GM19467 (cell line): ENCODE measurements at regions not wholly inside any gene's neighbourhood (a gene's known extent, or its start where the extent isn't known, plus 50 kb on each side); places are given as distances from the start of the nearest gene placed in this dataset.
"Not testable (repeated sequence)": the region's sequence is repeated elsewhere in the genome, so short reads cannot be mapped to it uniquely, and the experiment has no call there.

Experiments used
- ATAC-seq: cut with Tn5 transposase; IDR thresholded peaks from one replicate; pipeline ENCODE4 v1.9.1; 2021; ENCODE audit warnings: mild to moderate bottlenecking, moderate library complexity; ENCODE audit not compliant: unreplicated experiment

DNA sequence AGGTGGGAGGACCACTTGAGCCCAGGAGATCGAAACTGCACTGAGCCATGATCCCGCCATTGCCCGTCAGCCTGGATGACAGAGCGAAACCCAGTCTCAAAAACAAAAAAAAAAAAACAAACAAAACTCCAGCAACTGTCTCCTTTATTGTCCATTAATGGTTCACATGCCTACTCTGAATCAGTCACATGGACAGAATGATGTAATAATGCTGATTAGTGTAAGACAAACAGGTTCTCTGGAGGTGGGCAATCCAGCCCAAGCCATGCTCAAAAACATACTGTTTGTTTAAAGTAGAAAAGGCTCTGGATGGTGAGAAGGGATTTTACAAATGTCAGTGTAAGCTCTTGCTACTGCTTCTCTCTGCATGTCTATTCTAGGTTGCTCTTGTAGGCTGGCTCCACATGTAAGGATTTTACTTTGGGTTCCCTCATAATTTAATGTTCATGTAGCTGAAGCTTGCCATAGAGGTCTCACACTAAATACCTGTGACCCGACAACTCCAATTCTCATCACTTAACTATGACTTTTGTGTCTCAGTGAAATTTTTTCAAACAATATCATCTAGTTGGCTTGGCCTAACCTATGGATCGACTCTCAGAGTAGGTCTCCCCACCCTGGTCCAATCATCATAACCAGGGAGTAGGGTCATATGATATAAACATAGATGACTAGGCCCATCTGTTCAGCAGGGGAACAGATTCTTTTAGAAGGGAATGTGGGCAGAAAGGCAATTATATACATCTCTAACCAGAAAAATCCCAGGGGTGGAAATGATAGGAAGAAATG lies 83.9 kb upstream of the SLC39A10 start:
- ATAC-seq = no peak

DNA sequence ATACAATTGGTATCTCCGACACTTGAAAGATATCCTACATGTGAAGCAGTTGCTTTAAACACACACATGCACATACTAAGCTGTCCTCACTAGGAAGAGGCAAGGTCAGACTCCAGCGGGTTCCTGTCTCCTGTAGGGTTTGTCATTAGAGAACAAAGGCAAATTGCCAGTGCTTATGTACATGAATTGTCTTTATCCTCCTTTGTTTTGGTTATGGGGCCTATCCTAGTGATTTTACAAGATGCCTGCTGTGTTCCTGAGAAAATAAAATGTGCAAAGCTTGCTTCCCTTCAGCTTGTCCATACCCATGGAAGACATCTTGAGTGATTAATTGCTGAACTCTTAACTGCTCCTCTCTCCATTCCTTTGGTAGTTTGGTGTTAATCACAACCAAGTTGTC lies 86.7 kb upstream of the SLC39A10 start:
- ATAC-seq = no peak

DNA sequence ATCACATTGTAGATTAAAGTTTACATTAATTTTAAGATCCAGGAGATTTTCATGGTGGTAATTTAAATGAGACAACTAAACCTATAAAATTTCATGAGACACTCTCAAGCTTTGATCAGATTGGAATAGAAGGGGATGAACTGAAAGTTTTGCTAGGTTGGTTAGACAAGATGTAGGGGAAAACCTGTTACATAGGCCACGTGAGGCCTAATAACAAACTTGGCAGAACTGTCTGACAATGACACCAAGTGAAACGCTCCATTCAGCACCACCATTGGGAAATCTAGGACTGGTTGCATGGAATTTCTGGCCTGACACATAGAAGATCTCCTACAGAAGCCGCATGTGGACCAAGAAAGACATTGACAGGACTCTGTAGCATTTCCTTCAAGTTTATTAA lies 87.8 kb upstream of the SLC39A10 start:
- no peak for ATAC-seq

DNA sequence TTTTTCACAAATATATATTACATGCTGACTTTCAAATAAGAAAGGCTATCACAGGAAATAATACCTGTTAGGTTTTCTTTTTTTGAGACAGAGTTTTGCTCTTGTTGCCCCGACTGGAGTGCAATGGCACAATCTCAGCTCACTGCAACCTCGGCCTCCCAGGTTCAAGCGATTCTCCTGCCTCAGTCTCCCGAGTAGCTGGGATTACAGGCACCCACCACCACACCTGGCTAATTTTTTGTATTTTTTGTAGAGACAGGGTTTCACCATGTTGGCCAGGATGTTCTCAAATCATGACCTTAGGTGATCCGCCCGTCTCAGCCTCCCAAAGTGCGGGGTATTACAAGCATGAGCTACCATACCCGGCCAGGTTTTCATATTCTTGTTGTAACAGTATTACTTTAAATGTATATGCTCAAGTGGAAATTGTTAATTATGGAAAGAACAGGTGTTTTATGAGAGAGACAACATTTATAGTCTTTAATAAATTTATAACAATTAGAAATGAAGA lies 92.3 kb upstream of the SLC39A10 start:
- not testable (repeated sequence) for ATAC-seq

DNA sequence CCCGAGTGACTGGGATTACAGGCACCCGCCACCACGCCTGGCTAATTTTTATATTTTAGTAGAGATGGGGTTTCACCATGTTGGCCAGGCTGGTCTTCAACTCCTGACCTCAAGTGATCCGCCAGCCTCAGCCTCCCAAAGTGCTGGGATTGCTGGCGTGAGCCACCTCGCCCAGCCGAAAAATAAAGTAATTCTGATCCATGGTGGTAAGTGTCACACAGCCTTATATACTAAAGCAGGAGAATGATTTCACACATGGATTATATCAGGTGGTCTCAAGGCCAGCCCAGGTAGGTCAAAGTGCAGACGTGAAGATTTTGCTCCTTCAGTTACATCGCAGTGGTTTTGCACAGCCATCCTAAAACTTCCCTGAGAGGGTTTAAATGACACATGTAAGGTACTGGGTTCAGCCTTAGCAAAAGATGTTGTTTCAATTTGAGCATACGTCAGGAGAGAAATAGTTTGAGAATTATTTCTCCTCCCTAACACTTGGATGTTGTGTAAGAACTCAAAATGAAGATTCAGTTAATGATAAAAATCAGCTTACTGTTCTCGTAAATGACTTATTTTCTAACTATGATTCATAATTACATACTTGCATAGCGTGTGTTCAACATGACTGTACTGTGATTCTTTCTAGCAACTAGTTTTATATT lies 93.0 kb upstream of the SLC39A10 start:
- ATAC-seq = no peak

DNA sequence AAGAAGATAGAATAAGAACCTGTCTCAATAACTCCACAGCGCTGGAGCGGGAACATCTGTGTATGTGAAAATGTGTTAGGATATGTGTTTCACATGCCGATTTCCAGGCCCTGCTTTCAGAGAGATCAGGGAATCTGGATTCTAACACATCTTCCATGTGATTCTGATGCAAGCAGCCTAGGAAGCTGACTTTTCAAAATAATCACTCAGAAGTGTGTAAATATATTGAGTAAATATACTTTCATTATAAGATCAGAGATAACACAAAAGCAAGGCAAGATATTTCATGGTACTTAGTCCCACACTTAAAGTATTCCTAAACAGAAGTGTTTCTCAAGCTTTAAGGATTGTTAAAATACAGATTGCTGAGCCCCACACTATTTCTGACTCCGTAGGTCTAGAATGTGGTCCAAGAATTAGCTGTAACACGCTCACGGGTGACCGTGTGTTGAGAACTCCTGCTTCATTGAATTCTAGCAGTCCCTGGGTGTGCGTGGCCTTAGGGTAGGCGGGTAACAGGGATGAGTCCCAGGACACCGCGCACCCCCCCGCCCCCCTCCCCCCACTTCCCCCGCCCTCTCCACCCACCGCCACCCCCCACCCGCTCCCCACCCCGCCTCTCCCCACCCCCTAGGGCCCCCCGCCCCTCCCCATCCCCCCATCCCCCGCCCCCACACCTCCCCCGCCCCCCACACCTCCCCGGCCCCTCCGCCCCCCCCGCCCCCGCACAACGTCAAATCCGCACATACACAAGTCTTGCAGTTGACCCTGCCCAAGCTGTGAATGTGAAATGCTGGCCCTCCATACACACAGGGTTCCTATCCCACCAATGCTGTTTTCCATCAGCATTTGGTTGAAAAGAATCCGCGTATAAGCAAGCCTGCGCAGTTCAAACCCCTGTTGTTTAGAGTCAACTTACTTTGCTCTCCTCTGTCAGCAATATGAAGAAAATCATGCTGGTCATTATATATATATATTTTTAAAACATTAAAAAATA lies 94.2 kb upstream of the SLC39A10 start:
- ATAC-seq = no peak

DNA sequence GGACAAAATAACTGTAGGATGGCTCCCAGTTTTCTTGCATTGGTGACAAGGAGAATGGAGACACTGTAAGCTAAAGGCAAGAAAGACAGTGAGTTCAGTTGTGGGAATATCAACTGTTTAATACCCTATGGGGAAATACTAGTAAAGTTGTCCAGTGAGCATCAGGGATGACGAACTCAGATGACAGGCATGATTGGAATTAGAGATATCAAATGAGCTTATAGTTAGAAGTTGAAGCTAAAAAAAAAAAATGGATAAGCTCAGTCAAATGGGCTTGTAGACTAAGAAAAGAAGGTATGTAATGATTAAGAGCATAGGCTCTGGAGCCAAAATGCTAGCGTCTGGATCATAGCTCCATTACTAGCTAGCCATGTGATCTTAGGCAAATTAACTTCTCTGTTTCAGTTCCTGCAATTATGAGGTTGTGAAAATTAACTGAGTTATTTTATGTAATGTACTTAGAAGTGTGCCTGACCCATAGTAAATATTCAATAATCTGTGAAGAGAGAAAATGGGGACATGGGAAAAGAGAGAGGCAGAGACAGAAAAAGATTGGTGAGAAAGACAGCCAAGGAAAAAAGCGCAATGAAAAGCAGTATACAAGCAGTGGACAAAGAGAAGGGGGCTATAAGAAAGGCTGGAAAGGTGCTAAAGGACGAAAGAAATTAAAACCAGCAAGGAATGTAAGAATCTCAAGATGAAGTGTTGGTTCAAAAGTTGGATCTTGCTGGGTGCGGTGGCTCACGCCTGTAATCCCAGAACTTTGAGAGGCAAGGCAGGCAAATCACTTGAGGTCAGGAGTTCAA lies 95.7 kb upstream of the SLC39A10 start:
- peak; percentile 44 for ATAC-seq

DNA sequence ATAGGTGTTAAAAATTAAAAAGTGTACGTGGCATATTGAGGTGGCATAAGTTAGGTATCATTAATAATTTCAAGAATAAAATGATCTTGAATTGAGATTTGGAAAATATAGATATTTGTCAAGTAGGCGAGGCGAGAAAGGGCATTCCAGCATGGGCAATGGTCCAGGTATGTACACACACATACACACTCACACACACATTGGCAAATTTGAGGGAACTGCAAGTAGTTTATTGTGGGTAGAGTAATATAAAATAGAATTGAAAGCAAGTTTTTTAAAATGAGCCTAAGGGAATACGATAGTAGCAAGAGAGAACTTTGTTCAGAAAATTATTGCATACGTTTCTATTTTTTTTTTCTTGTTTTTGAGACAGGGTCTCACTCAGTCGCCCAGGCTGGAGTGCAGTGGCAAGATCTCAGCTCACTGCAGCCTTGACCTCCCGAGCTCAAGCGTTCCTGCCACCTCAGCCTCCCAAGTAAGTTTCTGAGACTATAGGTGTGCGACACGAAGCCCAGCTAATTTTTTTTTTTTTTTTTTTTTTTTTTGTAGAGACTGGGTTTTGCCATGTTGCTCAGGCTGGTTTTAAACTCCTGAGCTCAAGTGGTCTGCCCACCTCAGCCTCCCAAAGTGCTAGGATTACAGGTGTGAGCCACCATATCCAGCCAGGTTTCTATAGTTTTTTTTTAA lies 96.7 kb upstream of the SLC39A10 start:
- ATAC-seq = no peak

DNA sequence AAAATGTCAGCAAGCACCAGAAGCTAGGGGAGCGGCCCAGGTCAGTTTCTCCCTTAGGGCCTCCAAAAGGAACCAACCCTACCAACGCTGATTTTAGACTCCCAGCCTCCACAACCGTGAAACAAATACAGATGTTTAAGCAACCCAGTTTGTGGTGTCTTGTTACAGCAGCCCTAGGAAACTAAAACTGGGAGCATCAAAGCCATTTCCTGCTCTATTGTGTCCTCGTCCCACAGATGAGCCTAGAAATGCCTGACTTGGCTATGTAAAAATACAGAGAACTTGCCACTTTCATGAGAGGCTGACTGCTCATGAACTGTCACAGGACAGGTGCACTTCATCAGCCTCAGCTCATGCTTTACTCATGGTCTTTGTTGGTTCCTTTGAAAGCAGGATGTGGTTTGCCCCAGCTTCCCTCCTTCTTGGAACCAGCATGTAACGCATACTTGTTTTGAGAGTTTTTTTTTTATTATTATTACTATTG lies 97.6 kb upstream of the SLC39A10 start:
- ATAC-seq = peak; percentile 83

DNA sequence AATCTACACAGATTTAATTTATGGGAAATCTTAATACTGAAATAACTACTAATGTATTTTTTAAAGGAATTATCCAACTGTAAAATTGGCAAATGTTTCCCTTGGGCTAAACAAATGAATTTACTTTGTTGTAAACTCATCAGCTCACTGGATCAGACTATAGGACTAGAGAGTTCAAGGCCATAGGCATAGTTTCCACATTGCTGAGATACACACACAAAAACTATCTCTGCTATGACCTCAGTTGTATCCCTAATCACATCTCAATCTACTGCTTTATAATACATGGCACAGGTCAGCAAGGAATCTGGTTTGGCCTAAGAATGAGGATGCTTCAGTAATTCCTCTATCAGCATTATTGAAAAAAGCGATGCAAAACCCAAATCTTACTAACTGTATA lies 101.1 kb upstream of the SLC39A10 start:
- ATAC-seq = no peak

DNA sequence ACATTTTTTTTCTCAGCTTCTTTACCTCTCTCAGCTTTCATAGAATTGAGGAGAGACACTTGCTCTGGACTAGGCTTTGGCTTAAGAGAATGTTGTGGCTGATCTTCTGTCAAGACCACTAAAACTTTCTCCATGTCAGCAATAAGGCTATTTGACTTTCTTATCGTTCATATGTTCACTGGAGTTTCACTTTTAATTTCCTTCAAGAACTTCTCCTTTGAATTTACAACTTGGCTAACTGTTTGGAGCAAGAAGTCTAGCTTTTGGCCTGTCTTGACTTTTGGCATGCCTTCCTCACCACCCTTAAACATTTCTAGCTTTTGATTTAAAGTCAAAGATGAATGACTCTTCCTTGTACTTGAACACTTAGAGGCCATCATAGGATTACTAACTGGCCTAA lies 104.4 kb upstream of the SLC39A10 start:
- no peak for ATAC-seq

DNA sequence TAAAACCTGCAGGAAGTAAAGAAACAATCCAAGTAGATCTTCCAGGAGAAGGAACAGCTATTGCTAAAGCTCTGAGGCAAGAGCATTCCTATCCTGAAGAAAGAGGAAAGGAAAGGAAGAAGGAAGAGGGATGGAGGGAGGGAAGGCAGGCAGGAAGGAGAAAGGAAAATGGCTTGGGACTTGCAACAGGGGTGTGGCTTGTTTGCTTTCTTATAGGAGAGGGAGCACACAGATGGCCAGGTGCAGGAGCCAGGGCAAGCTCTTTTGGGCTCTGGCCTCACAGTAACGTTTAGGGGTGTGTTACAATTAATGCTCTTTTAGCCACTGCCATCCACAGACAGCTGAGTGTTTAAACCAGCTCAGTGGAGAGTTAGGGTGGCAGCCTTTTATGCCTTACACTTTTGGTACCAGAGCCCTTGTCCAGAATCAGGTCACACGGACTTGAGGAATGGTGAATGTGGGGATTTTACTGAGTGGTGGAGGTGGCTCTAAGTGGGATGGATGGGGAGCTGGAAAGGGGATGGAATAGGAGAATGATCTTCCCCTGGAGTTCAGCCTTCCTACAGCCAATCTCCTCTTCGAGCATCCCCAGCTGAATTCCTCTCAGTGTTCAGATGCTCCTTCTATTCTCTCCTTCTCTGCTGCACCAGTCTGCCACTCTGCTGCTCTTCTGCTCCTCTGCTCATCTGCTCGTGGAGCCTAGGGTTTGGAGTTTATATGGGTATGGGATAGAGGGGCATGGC lies 108.7 kb upstream of the SLC39A10 start:
- ATAC-seq = no peak

DNA sequence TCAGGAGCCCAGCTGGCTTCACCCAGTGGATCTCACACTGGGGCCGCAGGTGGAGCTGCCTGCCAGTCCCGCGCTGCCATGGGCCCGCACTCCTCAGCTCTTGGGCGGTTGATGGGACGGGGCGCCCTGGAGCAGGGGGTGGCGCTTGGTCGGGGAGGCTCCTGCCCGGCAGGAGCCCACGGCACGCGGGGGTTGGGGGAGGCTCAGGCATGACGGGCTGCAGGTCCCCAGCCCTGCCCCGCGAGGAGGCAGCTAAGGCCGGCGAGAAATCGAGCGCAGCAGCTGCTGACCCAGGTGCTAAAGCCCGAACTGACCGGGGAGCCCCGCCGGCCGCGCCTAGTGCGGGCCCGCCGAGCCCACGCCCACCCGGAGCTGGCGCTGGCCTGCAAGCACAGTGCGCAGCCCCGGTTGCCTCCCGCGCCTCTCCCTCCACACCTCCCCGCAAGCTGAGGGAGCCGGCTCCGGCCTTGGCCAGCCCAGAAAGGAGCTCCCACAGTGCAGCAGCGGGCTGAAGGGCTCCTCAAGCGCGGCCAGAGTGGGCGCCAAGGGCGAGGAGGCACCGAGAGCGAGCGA lies 109.7 kb upstream of the SLC39A10 start:
- ATAC-seq = not testable (repeated sequence)

DNA sequence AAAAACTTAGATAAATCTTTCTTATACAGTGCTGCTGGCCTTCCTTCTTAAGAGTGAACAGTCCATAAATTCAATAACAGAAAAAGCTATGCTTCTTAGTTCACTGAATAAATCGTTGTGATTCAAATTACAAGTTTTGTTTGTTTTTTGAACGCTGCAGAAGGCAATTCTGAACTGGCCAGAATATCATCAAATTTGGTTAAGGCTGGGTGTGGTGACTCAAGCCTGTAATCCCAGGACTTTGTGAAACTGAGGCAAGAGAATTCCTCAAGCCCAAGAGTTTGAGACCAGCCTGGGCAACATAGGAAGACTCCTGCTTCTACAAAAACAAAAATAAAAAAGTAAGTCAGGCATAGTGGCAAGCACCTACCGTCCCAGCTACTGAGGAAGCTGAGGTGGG lies 111.2 kb upstream of the SLC39A10 start:
- no peak for ATAC-seq

DNA sequence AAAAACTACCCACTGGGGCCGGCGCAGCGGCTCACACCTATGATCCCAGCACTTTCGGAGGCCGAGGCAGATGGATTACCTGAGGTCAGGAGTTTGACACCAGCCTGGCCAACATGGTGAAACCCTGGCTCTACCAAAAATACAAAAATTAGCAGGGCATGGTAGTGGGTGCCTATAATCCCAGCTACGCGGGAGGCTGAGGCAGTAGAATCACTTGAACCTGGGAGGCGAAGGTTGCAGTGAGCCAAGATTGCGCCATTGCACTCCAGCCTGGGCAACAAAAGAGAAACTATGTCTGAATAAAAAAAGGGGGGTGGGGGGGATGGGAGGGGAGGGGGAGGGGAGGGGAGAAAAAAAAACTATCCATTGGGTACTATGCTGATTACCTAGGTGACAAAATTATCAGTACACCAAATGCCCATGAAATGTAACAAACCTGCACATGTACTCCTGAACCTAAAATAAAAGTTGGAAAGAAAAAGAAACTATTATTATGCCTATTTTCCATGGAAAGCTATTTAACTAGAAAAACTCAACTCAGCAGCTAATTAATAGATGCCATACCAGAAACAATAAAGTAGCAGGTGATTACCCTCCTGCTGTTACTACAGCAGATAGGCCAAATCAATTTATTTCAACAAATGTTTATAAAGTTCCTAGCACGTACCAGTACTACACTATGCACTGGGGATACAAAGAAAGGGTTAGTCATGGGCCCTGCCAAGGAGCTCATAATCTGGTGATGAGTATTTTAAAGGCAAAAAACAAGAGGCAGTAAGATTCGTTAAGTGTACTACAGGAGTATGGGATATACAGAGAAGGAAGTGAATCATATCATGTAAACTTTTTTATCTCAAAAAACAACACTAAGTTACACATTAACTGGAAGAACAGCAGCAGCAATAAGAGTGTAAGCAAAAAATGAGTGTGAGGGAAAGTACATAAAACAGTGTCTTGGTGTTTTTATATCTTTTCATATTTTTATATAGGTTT lies 112.8 kb upstream of the SLC39A10 start:
- peak; percentile 97 for ATAC-seq

DNA sequence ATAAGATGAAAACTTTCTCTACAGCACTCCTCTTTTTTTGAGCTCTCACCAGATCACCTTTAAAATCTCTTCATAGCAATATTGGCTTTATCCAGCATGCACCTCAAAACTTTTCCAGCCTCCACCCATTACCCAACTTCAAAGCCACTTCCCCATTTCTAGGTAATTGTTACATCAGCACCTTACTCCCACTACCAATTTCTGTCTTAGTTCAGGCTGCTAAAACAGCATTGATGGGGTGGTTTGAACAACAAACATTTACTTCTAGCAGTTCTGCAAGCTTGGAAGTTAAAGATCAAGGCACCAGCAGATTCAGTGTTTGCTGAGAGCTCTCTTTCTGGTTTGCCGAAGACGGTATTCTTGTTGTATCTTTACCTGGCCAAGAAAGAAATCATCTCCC lies 114.0 kb upstream of the SLC39A10 start:
- ATAC-seq = no peak

DNA sequence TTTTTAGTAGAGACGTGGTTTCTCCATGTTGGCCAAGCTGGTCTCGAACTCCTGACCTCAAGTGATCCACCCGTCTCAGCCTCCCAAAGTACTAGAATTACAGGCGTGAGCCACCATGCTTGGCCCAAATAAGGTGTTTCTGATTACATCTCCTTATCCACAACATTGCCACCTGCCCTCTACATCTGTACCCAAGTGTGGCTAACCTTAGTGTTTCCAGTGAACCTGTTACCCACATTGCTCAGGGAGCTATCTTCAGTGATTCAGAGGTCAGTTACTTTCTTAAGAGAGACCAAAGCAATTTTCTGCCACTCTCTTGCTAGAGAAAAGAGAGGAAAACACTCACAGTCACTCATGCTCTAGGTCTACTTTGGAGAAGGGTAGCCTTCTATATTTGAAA lies 115.0 kb upstream of the SLC39A10 start:
- no peak for ATAC-seq
